Neural cell (in vitro differentiated cells): ENCODE measurements at regions not wholly inside any gene's neighbourhood (a gene's known extent, or its start where the extent isn't known, plus 50 kb on each side); places are given as distances from the start of the nearest gene placed in this dataset.

Experiments used
- H2AFZ ChIP-seq: fragments of 200-600, 300-800 bp; sonication (generic), shearing (Covaris generic); 2 replicates; pipeline ENCODE4 v1.6.0; 2014; ENCODE audit warnings: low read depth, mild to moderate bottlenecking, antibody characterized with exemption, low read length, moderate library complexity
- H3F3A ChIP-seq: fragments of 200-600 bp; shearing (Covaris generic); 2 replicates; pipeline ENCODE4 v1.6.1; 2016; ENCODE audit warnings: mild to moderate bottlenecking, moderate library complexity, mixed read lengths, antibody characterized with exemption, low read length; ENCODE audit not compliant: insufficient read depth, poor library complexity, severe bottlenecking
- H3K27ac ChIP-seq: fragments of 200-600, 300-800 bp; sonication (generic), shearing (Covaris generic); 2 replicates; pipeline ENCODE4 v1.5.1; 2014; ENCODE audit warnings: mild to moderate bottlenecking, low read length, moderate library complexity
- H3K27me3 ChIP-seq: fragments of 300-800, 200-600 bp; sonication (generic), shearing (Covaris generic); 2 replicates; pipeline ENCODE4 v1.6.0; 2014; ENCODE audit warnings: mild to moderate bottlenecking, low read depth, low read length, moderate library complexity; ENCODE audit not compliant: insufficient read depth
- H3K36me3 ChIP-seq: fragments of 300-800, 200-600 bp; sonication (generic), shearing (Covaris generic); 2 replicates; pipeline ENCODE4 v1.5.1; 2014; ENCODE audit warnings: mild to moderate bottlenecking, antibody characterized with exemption, low read length, moderate library complexity; ENCODE audit not compliant: insufficient read depth
- H3K4me2 ChIP-seq: fragments of 300-800, 200-600 bp; sonication (generic), shearing (Covaris generic); 2 replicates; pipeline ENCODE4 v1.6.0; 2014; ENCODE audit warnings: mild to moderate bottlenecking, low read length
- H3K4me3 ChIP-seq: fragments of 300-800, 200-600 bp; sonication (generic), shearing (Covaris generic); 2 replicates; pipeline ENCODE4 v1.5.1; 2014; ENCODE audit warnings: mild to moderate bottlenecking, low read length, moderate library complexity
- H3K79me2 ChIP-seq: fragments of 200-600 bp; shearing (Covaris generic); replicated peaks from 2 replicates; pipeline ENCODE4 v1.6.0; 2014; ENCODE audit warnings: mild to moderate bottlenecking, low read length, moderate library complexity; ENCODE audit not compliant: insufficient read depth
- H3K9ac ChIP-seq: fragments of 300-800, 200-600 bp; sonication (generic), shearing (Covaris generic); 2 replicates; pipeline ENCODE4 v1.6.1; 2016; ENCODE audit warnings: mild to moderate bottlenecking, low read length, mixed read lengths
- H3K9me2 ChIP-seq: fragments of 200-600 bp; shearing (Covaris generic); 2 replicates; pipeline ENCODE4 v1.6.1; 2016; ENCODE audit warnings: mild to moderate bottlenecking, low read length, mixed read lengths; ENCODE audit not compliant: insufficient read depth
- H3K9me3 ChIP-seq: fragments of 200-600, 300-800 bp; sonication (generic), shearing (Covaris generic); 2 replicates; pipeline ENCODE4 v1.6.1; 2016; ENCODE audit warnings: mild to moderate bottlenecking, mixed run types, low read length, moderate library complexity, mixed read lengths
- H4K20me1 ChIP-seq: fragments of 200-600 bp; shearing (Covaris generic); 2 replicates; pipeline ENCODE4 v1.6.1; 2016; ENCODE audit warnings: mild to moderate bottlenecking, mixed run types; ENCODE audit not compliant: insufficient read depth
- EP300 ChIP-seq: fragments of 450-650 bp; conservative IDR thresholded peaks from 2 replicates; pipeline ENCODE4 v1.6.1; 2014; ENCODE audit warnings: antibody characterized with exemption, mild to moderate bottlenecking, moderate library complexity; ENCODE audit not compliant: poor library complexity, severe bottlenecking
- EZH2 ChIP-seq: fragments of 200-600, 300-800 bp; shearing (Covaris generic), sonication (generic); IDR thresholded peaks from 2 replicates; pipeline ENCODE4 v1.6.1; 2014; ENCODE audit warnings: antibody characterized with exemption, low read length, borderline replicate concordance, mild to moderate bottlenecking; ENCODE audit not compliant: insufficient read depth, poor library complexity, severe bottlenecking
- MXI1 ChIP-seq: fragments of 450-650 bp; conservative IDR thresholded peaks from 2 replicates; pipeline ENCODE4 v1.6.1; 2014; ENCODE audit warnings: antibody characterized with exemption, mild to moderate bottlenecking; ENCODE audit not compliant: poor library complexity, severe bottlenecking
- POLR2AphosphoS5 ChIP-seq: IDR thresholded peaks from 2 replicates; pipeline ENCODE4 v1.6.1; 2012
- RAD21 ChIP-seq: fragments of 450-650 bp; conservative IDR thresholded peaks from 2 replicates; pipeline ENCODE4 v1.6.1; 2014; ENCODE audit warnings: antibody characterized with exemption, mild to moderate bottlenecking, moderate library complexity
- SMC3 ChIP-seq: fragments of 450-650 bp; conservative IDR thresholded peaks from 2 replicates; pipeline ENCODE4 v1.6.1; 2014; ENCODE audit warnings: antibody characterized with exemption, mild to moderate bottlenecking, moderate library complexity; ENCODE audit not compliant: poor library complexity
- TAF1 ChIP-seq: IDR thresholded peaks from 2 replicates; pipeline ENCODE4 v1.6.1; 2012; ENCODE audit warnings: low read depth
- TF ChIP-seq, protein P1 (sequence below): fragments of 450-650 bp; IDR thresholded peaks from 2 replicates; pipeline ENCODE4 v1.5.1; 2014; ENCODE audit warnings: antibody characterized with exemption, mild to moderate bottlenecking, moderate library complexity; ENCODE audit not compliant: poor library complexity, severe bottlenecking
- TF ChIP-seq, protein P2 (sequence below): IDR thresholded peaks from 2 replicates; pipeline ENCODE4 v1.6.1; 2012; ENCODE audit warnings: borderline replicate concordance

DNA sequence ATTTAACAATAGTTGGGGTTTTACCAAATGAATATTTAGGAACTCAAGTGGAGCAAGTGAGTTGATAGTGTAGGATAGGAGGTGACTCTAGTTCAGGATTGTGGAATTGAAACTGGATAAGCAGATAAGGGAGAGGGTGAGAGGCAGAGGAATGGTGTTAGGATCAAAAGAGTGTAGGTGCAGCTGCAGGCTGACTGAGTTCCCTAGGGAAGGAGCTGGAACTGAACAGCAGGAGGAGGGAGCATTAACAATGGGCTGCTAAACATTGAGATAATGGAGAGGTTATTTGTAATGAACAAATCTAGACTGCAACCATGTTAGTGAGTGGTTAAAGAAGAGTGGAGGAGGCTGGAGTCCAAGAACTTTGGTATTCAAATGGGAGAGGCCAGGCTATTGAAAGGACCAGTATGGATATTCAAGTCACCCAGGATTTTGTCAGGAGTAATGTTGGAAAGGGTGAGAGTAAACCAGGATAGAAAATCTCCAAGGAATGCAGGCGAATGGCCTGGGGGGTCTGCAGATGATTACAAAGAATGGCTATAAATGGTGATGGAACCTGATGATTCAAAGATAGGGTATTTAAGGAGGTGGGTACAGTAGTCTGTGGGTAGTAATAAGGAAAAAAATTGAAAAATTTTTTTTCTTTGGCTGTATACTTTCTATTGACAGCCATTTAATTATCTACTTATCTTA lies 497.1 kb upstream of the TENM3 start:
- Histone ChIP-seq H4K20me1 (no peaks in the 10 kb centered on the region), H3K4me3 (no peak overlapping the region), H3K27me3 (no peaks in the 10 kb centered on the region), H3K36me3 (no peaks in the 10 kb centered on the region), H3K9me2 (no peaks in the 10 kb centered on the region), H3K27ac (no peak overlapping the region), H3K79me2 (no peaks in the 10 kb centered on the region), H2AFZ (no peak overlapping the region), H3F3A (no peaks in the 10 kb centered on the region), H3K9me3 (no peaks in the 10 kb centered on the region), H3K4me2 (no peak overlapping the region), H3K9ac (no peak overlapping the region)
- TF ChIP-seq, protein P1, sequence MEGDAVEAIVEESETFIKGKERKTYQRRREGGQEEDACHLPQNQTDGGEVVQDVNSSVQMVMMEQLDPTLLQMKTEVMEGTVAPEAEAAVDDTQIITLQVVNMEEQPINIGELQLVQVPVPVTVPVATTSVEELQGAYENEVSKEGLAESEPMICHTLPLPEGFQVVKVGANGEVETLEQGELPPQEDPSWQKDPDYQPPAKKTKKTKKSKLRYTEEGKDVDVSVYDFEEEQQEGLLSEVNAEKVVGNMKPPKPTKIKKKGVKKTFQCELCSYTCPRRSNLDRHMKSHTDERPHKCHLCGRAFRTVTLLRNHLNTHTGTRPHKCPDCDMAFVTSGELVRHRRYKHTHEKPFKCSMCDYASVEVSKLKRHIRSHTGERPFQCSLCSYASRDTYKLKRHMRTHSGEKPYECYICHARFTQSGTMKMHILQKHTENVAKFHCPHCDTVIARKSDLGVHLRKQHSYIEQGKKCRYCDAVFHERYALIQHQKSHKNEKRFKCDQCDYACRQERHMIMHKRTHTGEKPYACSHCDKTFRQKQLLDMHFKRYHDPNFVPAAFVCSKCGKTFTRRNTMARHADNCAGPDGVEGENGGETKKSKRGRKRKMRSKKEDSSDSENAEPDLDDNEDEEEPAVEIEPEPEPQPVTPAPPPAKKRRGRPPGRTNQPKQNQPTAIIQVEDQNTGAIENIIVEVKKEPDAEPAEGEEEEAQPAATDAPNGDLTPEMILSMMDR: no peak
- TF ChIP-seq EZH2: no peak
- TF ChIP-seq MXI1: no peak
- TF ChIP-seq, protein P2, sequence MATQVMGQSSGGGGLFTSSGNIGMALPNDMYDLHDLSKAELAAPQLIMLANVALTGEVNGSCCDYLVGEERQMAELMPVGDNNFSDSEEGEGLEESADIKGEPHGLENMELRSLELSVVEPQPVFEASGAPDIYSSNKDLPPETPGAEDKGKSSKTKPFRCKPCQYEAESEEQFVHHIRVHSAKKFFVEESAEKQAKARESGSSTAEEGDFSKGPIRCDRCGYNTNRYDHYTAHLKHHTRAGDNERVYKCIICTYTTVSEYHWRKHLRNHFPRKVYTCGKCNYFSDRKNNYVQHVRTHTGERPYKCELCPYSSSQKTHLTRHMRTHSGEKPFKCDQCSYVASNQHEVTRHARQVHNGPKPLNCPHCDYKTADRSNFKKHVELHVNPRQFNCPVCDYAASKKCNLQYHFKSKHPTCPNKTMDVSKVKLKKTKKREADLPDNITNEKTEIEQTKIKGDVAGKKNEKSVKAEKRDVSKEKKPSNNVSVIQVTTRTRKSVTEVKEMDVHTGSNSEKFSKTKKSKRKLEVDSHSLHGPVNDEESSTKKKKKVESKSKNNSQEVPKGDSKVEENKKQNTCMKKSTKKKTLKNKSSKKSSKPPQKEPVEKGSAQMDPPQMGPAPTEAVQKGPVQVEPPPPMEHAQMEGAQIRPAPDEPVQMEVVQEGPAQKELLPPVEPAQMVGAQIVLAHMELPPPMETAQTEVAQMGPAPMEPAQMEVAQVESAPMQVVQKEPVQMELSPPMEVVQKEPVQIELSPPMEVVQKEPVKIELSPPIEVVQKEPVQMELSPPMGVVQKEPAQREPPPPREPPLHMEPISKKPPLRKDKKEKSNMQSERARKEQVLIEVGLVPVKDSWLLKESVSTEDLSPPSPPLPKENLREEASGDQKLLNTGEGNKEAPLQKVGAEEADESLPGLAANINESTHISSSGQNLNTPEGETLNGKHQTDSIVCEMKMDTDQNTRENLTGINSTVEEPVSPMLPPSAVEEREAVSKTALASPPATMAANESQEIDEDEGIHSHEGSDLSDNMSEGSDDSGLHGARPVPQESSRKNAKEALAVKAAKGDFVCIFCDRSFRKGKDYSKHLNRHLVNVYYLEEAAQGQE: no peak
- TF ChIP-seq SMC3: no peak
- no peak for TF ChIP-seq EP300
- no peak for TF ChIP-seq TAF1
- no peak for TF ChIP-seq RAD21
- no peak for TF ChIP-seq POLR2AphosphoS5

DNA sequence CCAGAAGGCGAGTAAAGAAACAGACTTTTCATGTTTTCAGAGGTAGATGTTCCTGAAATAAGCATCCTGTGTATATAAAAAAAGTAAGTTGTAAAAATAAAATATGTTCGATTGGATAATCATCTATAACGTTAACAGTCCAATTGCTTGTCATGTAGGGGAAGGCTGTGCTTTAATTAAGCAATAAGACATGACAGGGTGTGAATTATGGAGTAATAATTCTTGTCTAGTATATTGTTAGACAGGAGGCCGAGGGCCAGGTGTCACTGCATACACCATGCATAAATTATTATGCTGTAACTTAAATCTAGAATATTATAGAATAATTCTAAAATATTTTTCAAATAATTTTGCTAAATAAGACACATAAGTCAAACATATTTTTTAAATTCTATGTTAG lies 494.6 kb upstream of the TENM3 start:
- Histone ChIP-seq H3K9ac (no peak overlapping the region), H3K9me3 (no peaks in the 10 kb centered on the region), H3K27me3 (no peaks in the 10 kb centered on the region), H3K27ac (no peak overlapping the region), H3K79me2 (no peaks in the 10 kb centered on the region), H3F3A (no peaks in the 10 kb centered on the region), H3K4me2 (no peak overlapping the region), H3K9me2 (no peaks in the 10 kb centered on the region), H3K36me3 (no peaks in the 10 kb centered on the region), H3K4me3 (no peak overlapping the region), H2AFZ (no peak overlapping the region), H4K20me1 (no peaks in the 10 kb centered on the region)
- TF ChIP-seq MXI1: no peak
- TF ChIP-seq EP300: no peak
- TF ChIP-seq, protein P2: no peak
